OCI-LY3 (cell line): ENCODE measurements at regions not wholly inside any gene's neighbourhood (a gene's known extent, or its start where the extent isn't known, plus 50 kb on each side); places are given as distances from the start of the nearest gene placed in this dataset.

ENCODE experiments used
- H2AFZ ChIP-seq: fragments of 200-600, 300-600 bp; shearing (Covaris generic); 2 replicates; pipeline ENCODE4 v1.6.0; 2014; ENCODE audit warnings: antibody characterized with exemption, low read depth, low read length
- H3K27ac ChIP-seq: fragments of 200-600, 300-600 bp; sonication (generic); 2 replicates; pipeline ENCODE4 v1.5.1; 2014; ENCODE audit warnings: mild to moderate bottlenecking, low read length, moderate library complexity, mixed read lengths
- H3K27me3 ChIP-seq: fragments of 200-600, 300-600 bp; sonication (generic); 2 replicates; pipeline ENCODE4 v1.6.1; 2014; ENCODE audit warnings: low read depth, low read length, mixed read lengths
- H3K36me3 ChIP-seq: fragments of 200-600, 300-600 bp; sonication (generic); replicated peaks from 2 replicates; pipeline ENCODE3; 2014; ENCODE audit warnings: low read depth, low read length, mixed read lengths
- H3K4me1 ChIP-seq: fragments of 300-600, 200-600 bp; sonication (generic); 2 replicates; pipeline ENCODE4 v1.6.1; 2014; ENCODE audit warnings: low read length, mixed read lengths
- H3K4me2 ChIP-seq: fragments of 200-600, 300-600 bp; sonication (generic); 2 replicates; pipeline ENCODE4 v1.6.1; 2014; ENCODE audit warnings: low read length, mixed read lengths
- H3K4me3 ChIP-seq: fragments of 300-600, 200-600 bp; sonication (generic); 2 replicates; pipeline ENCODE4 v1.5.1; 2014; ENCODE audit warnings: antibody characterized with exemption, mild to moderate bottlenecking, low read length, moderate library complexity
- H3K79me2 ChIP-seq: fragments of 300-600, 200-600 bp; shearing (Covaris generic); 2 replicates; pipeline ENCODE4 v1.6.1; 2014; ENCODE audit warnings: mild to moderate bottlenecking, low read length, mixed read lengths
- H3K9ac ChIP-seq: fragments of 300-600, 200-600 bp; shearing (Covaris generic); 2 replicates; pipeline ENCODE4 v1.6.0; 2014; ENCODE audit warnings: mild to moderate bottlenecking, low read length, moderate library complexity
- H3K9me3 ChIP-seq: fragments of 200-600, 300-600 bp; shearing (Covaris generic); 2 replicates; pipeline ENCODE4 v1.6.1; 2014; ENCODE audit warnings: low read length, mixed read lengths; ENCODE audit not compliant: insufficient read depth
- H4K20me1 ChIP-seq: fragments of 200-600, 300-600 bp; sonication (generic); 2 replicates; pipeline ENCODE4 v1.6.1; 2016; ENCODE audit warnings: low read length, mixed read lengths; ENCODE audit not compliant: insufficient read depth
- CTCF ChIP-seq: fragments of 200-600, 300-600 bp; sonication (generic); IDR thresholded peaks from 2 replicates; pipeline ENCODE4 v1.5.1; 2014; ENCODE audit warnings: antibody characterized with exemption, low read length, low read depth
- EZH2phosphoT487 ChIP-seq: fragments of 200-600 bp; shearing (Covaris generic); IDR thresholded peaks from 2 replicates; pipeline ENCODE4 v1.6.1; 2018; ENCODE audit warnings: antibody characterized with exemption, mixed run types, low read depth

GRCh38 chr3:27930052-27930602 lies 208.0 kb upstream of the EOMES start:
- H3K4me3 ChIP-seq, result no peak overlapping the region
- no peaks in the 10 kb centered on the region for H3K36me3 ChIP-seq
- no peaks in the 10 kb centered on the region for H3K9me3 ChIP-seq
- H3K79me2 ChIP-seq, result no peaks in the 10 kb centered on the region
- H3K4me1 ChIP-seq, result peaks cover 8% of the 10 kb centered on the region
- no peak overlapping the region for H3K9ac ChIP-seq
- H3K27ac ChIP-seq, result no peak overlapping the region
- no peaks in the 10 kb centered on the region for H4K20me1 ChIP-seq
- no peak overlapping the region for H2AFZ ChIP-seq
- H3K27me3 ChIP-seq, result no peaks in the 10 kb centered on the region
- H3K4me2 ChIP-seq, result no peak overlapping the region
- TF ChIP-seq EZH2phosphoT487 (no peak), CTCF (no peak)

DNA sequence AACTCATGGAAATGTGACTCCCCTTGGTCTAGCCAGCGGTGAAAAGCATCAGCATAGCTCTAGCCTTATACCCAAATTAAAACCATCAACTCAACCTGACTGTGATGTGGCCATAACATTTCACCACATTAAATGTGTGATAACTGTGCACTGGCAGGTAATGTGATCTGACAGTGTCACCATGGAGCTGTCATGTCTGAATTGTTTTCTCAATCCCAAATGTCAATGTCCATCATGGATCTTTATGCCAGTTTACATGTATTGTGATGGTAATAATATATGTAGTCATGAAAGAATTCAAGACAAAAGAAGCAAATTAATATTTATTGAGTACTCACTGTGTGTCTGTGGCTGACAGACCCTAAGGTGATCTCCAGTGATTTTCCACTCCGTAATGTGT lies 213.4 kb upstream of the EOMES start:
- no peaks in the 10 kb centered on the region for H4K20me1 ChIP-seq

DNA sequence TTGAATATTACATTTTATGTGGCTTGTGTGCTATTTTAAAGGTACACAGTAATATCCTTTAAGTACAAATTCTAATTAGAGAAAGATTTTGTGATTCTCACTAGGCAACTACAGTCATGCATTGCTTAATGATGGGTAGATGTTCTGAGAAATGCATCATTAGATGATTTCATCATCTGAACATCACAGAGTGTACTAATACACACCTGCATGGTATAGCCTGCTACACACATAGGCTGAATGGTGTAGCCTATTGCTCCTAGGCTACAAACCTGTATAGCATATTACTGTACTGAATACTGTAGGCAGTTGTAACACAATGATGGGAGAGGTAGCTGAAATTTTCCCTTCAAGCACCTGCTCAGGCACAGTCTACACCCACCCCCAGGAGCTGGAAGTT lies 217.4 kb upstream of the EOMES start:
- Histone ChIP-seq H3K9me3 (no peaks in the 10 kb centered on the region), H3K4me1 (0 out of 2 replicates have a peak, but pooled peaks cover 3% of the 10 kb centered on the region), H3K4me3 (no peak overlapping the region), H3K36me3 (no peaks in the 10 kb centered on the region), H2AFZ (no peak overlapping the region), H3K27me3 (no peaks in the 10 kb centered on the region), H3K79me2 (no peaks in the 10 kb centered on the region), H3K9ac (no peak overlapping the region), H3K27ac (no peak overlapping the region), H3K4me2 (no peak overlapping the region), H4K20me1 (no peaks in the 10 kb centered on the region)
- TF ChIP-seq CTCF, result no peak

More for the DNA sequence above, 213.4 kb upstream of the EOMES start:
- Histone ChIP-seq H2AFZ (no peak overlapping the region), H3K4me2 (no peak overlapping the region), H3K27ac (no peak overlapping the region), H3K9me3 (no peaks in the 10 kb centered on the region), H3K4me3 (no peak overlapping the region), H3K27me3 (no peaks in the 10 kb centered on the region), H3K36me3 (no peaks in the 10 kb centered on the region), H3K4me1 (0 out of 2 replicates have a peak, but pooled peaks cover 3% of the 10 kb centered on the region), H3K79me2 (no peaks in the 10 kb centered on the region), H3K9ac (no peak overlapping the region)
- TF ChIP-seq CTCF (no peak), EZH2phosphoT487 (no peak)

GRCh38 chr3:27939940-27940339 lies 217.8 kb upstream of the EOMES start:
- Histone ChIP-seq H3K4me1 (0 out of 2 replicates have a peak, but pooled peaks cover 3% of the 10 kb centered on the region), H3K4me3 (no peak overlapping the region), H3K36me3 (no peaks in the 10 kb centered on the region), H3K9ac (no peak overlapping the region), H4K20me1 (no peaks in the 10 kb centered on the region), H3K4me2 (no peak overlapping the region), H3K79me2 (no peaks in the 10 kb centered on the region), H3K27me3 (no peaks in the 10 kb centered on the region), H2AFZ (no peak overlapping the region), H3K27ac (no peak overlapping the region), H3K9me3 (no peaks in the 10 kb centered on the region)
- TF ChIP-seq EZH2phosphoT487, result no peak
- TF ChIP-seq CTCF, result no peak
